OCI-LY7 (cell line): ENCODE measurements at regions not wholly inside any gene's neighbourhood (a gene's known extent, or its start where the extent isn't known, plus 50 kb on each side); places are given as distances from the start of the nearest gene placed in this dataset.

Source experiments
- EZH2phosphoT487 ChIP-seq: fragments of 200-600 bp; sonication (generic); IDR thresholded peaks from 2 replicates; pipeline ENCODE4 v1.6.1; 2018; ENCODE audit warnings: low read depth, borderline replicate concordance, mild to moderate bottlenecking, mixed run types, antibody characterized with exemption, low read length, moderate library complexity, mixed read lengths
- TF ChIP-seq, protein P1 (sequence below): fragments of 200-600 bp; sonication (generic); conservative IDR thresholded peaks from 2 replicates; pipeline ENCODE4 v1.5.1; 2014; ENCODE audit warnings: mild to moderate bottlenecking, antibody characterized with exemption, low read length, moderate library complexity, mixed read lengths

GRCh38 chr1:9454494-9455066, 84.7 kb upstream of the SLC25A33 start:
- TF ChIP-seq, protein P1, sequence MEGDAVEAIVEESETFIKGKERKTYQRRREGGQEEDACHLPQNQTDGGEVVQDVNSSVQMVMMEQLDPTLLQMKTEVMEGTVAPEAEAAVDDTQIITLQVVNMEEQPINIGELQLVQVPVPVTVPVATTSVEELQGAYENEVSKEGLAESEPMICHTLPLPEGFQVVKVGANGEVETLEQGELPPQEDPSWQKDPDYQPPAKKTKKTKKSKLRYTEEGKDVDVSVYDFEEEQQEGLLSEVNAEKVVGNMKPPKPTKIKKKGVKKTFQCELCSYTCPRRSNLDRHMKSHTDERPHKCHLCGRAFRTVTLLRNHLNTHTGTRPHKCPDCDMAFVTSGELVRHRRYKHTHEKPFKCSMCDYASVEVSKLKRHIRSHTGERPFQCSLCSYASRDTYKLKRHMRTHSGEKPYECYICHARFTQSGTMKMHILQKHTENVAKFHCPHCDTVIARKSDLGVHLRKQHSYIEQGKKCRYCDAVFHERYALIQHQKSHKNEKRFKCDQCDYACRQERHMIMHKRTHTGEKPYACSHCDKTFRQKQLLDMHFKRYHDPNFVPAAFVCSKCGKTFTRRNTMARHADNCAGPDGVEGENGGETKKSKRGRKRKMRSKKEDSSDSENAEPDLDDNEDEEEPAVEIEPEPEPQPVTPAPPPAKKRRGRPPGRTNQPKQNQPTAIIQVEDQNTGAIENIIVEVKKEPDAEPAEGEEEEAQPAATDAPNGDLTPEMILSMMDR, result no peak
- no peak for TF ChIP-seq EZH2phosphoT487
